SK-N-SH treated with all-trans-retinoic acid at 6 μM for 48 hours (cell line): ENCODE measurements at regions not wholly inside any gene's neighbourhood (a gene's known extent, or its start where the extent isn't known, plus 50 kb on each side); places are given as distances from the start of the nearest gene placed in this dataset.

ENCODE experiments used
- BACH2 ChIP-seq: fragments of 250-450 bp; sonication (Bioruptor Pico); IDR thresholded peaks from 2 replicates; pipeline ENCODE4 v1.9.0; 2021; ENCODE audit warnings: mild to moderate bottlenecking, borderline replicate concordance
- GLIS3 ChIP-seq: fragments of 250-450 bp; sonication (Bioruptor Pico); IDR thresholded peaks from 2 replicates; pipeline ENCODE4 v1.5.0; 2020; ENCODE audit warnings: mild to moderate bottlenecking, moderate library complexity
- RARB ChIP-seq: fragments of 250-450 bp; sonication (Bioruptor Pico); IDR thresholded peaks from 2 replicates; pipeline ENCODE4 v1.8.0; 2021; ENCODE audit warnings: mild to moderate bottlenecking, moderate library complexity
- ZC3H10 ChIP-seq: fragments of 250-450 bp; sonication (Bioruptor Pico); IDR thresholded peaks from 2 replicates; pipeline ENCODE4 v1.5.1; 2021; ENCODE audit warnings: mild to moderate bottlenecking, moderate library complexity
- ZNF565 ChIP-seq: fragments of 450-650 bp; formaldehyde crosslinking; conservative IDR thresholded peaks from 2 replicates; pipeline ENCODE4 v1.5.0; 2020; ENCODE audit warnings: low read depth, mild to moderate bottlenecking, moderate library complexity
- ZNF8 ChIP-seq: fragments of 450-650 bp; formaldehyde crosslinking; IDR thresholded peaks from 2 replicates; pipeline ENCODE4 v1.5.0; 2020; ENCODE audit warnings: mild to moderate bottlenecking, moderate library complexity
- TF ChIP-seq, protein P1 (sequence below): fragments of 250-450 bp; sonication (Bioruptor Pico); IDR thresholded peaks from 2 replicates; pipeline ENCODE4 v1.8.0; 2020; ENCODE audit warnings: mild to moderate bottlenecking, moderate library complexity, borderline replicate concordance

DNA sequence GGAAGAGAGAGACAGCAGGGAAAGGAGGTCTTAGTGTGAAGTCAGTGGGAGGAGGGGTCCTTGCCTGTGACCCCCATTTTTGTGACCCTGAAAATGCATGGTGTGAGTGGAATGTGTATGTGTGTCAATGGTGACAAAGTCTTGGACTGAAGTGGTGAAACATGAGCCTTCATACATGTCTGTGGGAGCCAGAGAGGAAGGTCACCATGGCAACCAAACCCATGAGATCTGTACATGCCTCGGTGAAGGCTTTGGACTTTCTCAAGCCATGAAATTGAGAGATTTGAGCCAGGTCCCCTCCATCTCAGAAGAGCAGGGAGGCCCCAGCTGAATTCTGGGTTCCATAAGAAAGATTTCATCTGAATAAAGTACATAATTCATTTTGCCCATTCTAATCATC lies 108.7 kb downstream of the TTC8 start:
- TF ChIP-seq RARB, result no peak
- TF ChIP-seq, protein P1, sequence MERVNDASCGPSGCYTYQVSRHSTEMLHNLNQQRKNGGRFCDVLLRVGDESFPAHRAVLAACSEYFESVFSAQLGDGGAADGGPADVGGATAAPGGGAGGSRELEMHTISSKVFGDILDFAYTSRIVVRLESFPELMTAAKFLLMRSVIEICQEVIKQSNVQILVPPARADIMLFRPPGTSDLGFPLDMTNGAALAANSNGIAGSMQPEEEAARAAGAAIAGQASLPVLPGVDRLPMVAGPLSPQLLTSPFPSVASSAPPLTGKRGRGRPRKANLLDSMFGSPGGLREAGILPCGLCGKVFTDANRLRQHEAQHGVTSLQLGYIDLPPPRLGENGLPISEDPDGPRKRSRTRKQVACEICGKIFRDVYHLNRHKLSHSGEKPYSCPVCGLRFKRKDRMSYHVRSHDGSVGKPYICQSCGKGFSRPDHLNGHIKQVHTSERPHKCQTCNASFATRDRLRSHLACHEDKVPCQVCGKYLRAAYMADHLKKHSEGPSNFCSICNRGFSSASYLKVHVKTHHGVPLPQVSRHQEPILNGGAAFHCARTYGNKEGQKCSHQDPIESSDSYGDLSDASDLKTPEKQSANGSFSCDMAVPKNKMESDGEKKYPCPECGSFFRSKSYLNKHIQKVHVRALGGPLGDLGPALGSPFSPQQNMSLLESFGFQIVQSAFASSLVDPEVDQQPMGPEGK (CRISPR knock-in tag), result no peak
- no peak for TF ChIP-seq ZNF8 (CRISPR knock-in tag)
- no peak for TF ChIP-seq ZNF565 (CRISPR knock-in tag)
- TF ChIP-seq BACH2 (CRISPR knock-in tag), result no peak
- no peak for TF ChIP-seq GLIS3 (CRISPR knock-in tag)
- TF ChIP-seq ZC3H10, result no peak
